H1 (cell line): ENCODE measurements at regions not wholly inside any gene's neighbourhood (a gene's known extent, or its start where the extent isn't known, plus 50 kb on each side); places are given as distances from the start of the nearest gene placed in this dataset.

Source experiments
- CTCF ChIA-PET: fragments of 300-600 bp; sonication (Branson Sonifier 250); formaldehyde crosslinking; loops from one replicate; lab custom pipeline; 2021; ENCODE audit not compliant: partially characterized antibody; lab: Charles Lee
- POLR2A ChIA-PET: fragments of 300-600 bp; sonication (Branson Sonifier 250); formaldehyde crosslinking; loops from one replicate; lab custom pipeline; 2021; ENCODE audit warnings: inconsistent platforms; ENCODE audit not compliant: partially characterized antibody; lab: Charles Lee
- DNase-seq, 2 experiments: peaks; one replicate each; pipeline versions ENCODE4 v3.0.0 to v3.0.0-alpha.2; 2010 to 2022; ENCODE audit warnings: low spot score in 2 of 2, low read depth in 1 of 2, mixed read lengths in 1 of 2
- FAIRE-seq: peaks from 2 replicates; lab custom pipeline; 2011; peaks lifted over from hg19 to GRCh38; lab: Jason Lieb, UNC
- H2AFZ ChIP-seq: 2 replicates; pipeline ENCODE4 v1.8.1; 2012; ENCODE audit warnings: low read length, inconsistent platforms
- H2AK5ac ChIP-seq: 2 replicates; pipeline ENCODE4 v1.6.1; 2013; ENCODE audit warnings: low read depth, low read length
- H2BK120ac ChIP-seq: replicated peaks from 2 replicates; pipeline ENCODE3; 2013; ENCODE audit warnings: low read depth, low read length, inconsistent platforms
- H2BK12ac ChIP-seq: 2 replicates; pipeline ENCODE4 v1.6.1; 2013; ENCODE audit warnings: low read depth, low read length
- H2BK15ac ChIP-seq: 2 replicates; pipeline ENCODE4 v1.6.1; 2013; ENCODE audit warnings: low read length
- H2BK20ac ChIP-seq: 2 replicates; pipeline ENCODE4 v1.6.1; 2013; ENCODE audit warnings: low read length
- H2BK5ac ChIP-seq: 2 replicates; pipeline ENCODE4 v1.6.1; 2013; ENCODE audit warnings: low read depth, low read length
- H3K14ac ChIP-seq: 2 replicates; pipeline ENCODE4 v1.6.1; 2013; ENCODE audit warnings: inconsistent platforms; ENCODE audit not compliant: insufficient read length
- H3K18ac ChIP-seq: 2 replicates; pipeline ENCODE4 v1.6.1; 2013; ENCODE audit warnings: low read length; ENCODE audit errors: extremely low read depth
- H3K23ac ChIP-seq: 2 replicates; pipeline ENCODE4 v1.6.1; 2013; ENCODE audit warnings: inconsistent platforms; ENCODE audit not compliant: insufficient read length
- H3K23me2 ChIP-seq: 2 replicates; pipeline ENCODE4 v1.6.1; 2013; ENCODE audit warnings: low read depth, low read length
- H3K27ac ChIP-seq: 2 replicates; pipeline ENCODE4 v1.6.1; 2011; ENCODE audit warnings: low read depth, low read length, inconsistent platforms
- H3K27me3 ChIP-seq, 4 experiments: replicated peaks in 1 of 4; 1 replicate in 1 of 4; 2 replicates in 3 of 4; pipeline versions ENCODE4 v1.6.1 to v1.8.1; 2011 to 2013; ENCODE audit warnings: low read length in 3 of 4, mild to moderate bottlenecking in 3 of 4, inconsistent platforms in 2 of 4, mixed read lengths in 2 of 4, moderate library complexity in 1 of 4; ENCODE audit not compliant: control insufficient read depth in 3 of 4, insufficient read depth in 3 of 4; ENCODE audit errors: extremely low read depth in 1 of 4
- H3K36me3 ChIP-seq, 4 experiments: 2 replicates each; pipeline versions ENCODE4 v1.6.1 to v1.8.1; 2011 to 2013; ENCODE audit warnings: mild to moderate bottlenecking in 4 of 4, low read length in 3 of 4, moderate library complexity in 2 of 4, control low read depth in 1 of 4, inconsistent platforms in 1 of 4; ENCODE audit not compliant: insufficient read depth in 4 of 4, control insufficient read depth in 2 of 4
- H3K4ac ChIP-seq: replicated peaks from 2 replicates; pipeline ENCODE3; 2013; ENCODE audit warnings: low read length, low read depth, mixed read lengths, inconsistent platforms; ENCODE audit not compliant: insufficient read length
- H3K4me1 ChIP-seq, 4 experiments: replicated peaks in 1 of 4; 1 replicate in 1 of 4; 2 replicates in 3 of 4; pipeline versions ENCODE4 v1.6.1 to v1.8.1; 2011 to 2013; ENCODE audit warnings: low read length in 3 of 4, inconsistent platforms in 2 of 4, mixed read lengths in 1 of 4; ENCODE audit not compliant: insufficient read depth in 4 of 4, control insufficient read depth in 3 of 4
- H3K4me2 ChIP-seq, 2 experiments: 2 replicates each; pipeline versions ENCODE4 v1.6.1 to v1.8.1; 2011 to 2013; ENCODE audit warnings: low read depth in 2 of 2, low read length in 2 of 2, control low read depth in 1 of 2, inconsistent platforms in 1 of 2, mild to moderate bottlenecking in 1 of 2; ENCODE audit not compliant: insufficient read depth in 1 of 2
- H3K4me3 ChIP-seq, 4 experiments: fragments of 200-600, 300-600 bp in 1 of 4; sonication (generic), shearing (Covaris generic), sonication (Bioruptor Twin) in 1 of 4; 2 replicates each; pipeline versions ENCODE4 v1.5.1 to v1.8.1; 2011 to 2016; ENCODE audit warnings: low read length in 4 of 4, low read depth in 3 of 4, control low read depth in 2 of 4, inconsistent platforms in 2 of 4, mild to moderate bottlenecking in 2 of 4, mixed read lengths in 1 of 4, moderate library complexity in 1 of 4; ENCODE audit not compliant: insufficient read depth in 2 of 4; ENCODE audit errors: extremely low read depth in 1 of 4
- H3K56ac ChIP-seq: replicated peaks from 2 replicates; pipeline ENCODE3; 2013; ENCODE audit warnings: low read depth, mild to moderate bottlenecking, mixed read lengths, low read length, inconsistent platforms; ENCODE audit not compliant: insufficient read length
- H3K79me1 ChIP-seq: 2 replicates; pipeline ENCODE4 v1.6.1; 2013; ENCODE audit warnings: low read depth, low read length, control low read depth
- H3K79me2 ChIP-seq, 2 experiments: 2 replicates each; pipeline versions ENCODE4 v1.6.1 to v1.8.1; 2012 to 2013; ENCODE audit warnings: low read length in 2 of 2, mild to moderate bottlenecking in 2 of 2, inconsistent platforms in 1 of 2; ENCODE audit not compliant: insufficient read depth in 2 of 2, control insufficient read depth in 1 of 2
- H3K9ac ChIP-seq, 4 experiments: replicated peaks in 1 of 4; 1 replicate in 1 of 4; 2 replicates in 3 of 4; pipeline versions ENCODE4 v1.6.1 to v1.8.1; 2011 to 2013; ENCODE audit warnings: low read depth in 3 of 4, low read length in 3 of 4, control low read depth in 2 of 4, mild to moderate bottlenecking in 2 of 4, moderate library complexity in 2 of 4, inconsistent platforms in 1 of 4; ENCODE audit errors: extremely low read depth in 1 of 4
- H3K9me3 ChIP-seq, 2 experiments: 2 replicates each; pipeline versions ENCODE4 v1.6.1 to v1.8.1; 2012 to 2013; ENCODE audit warnings: mild to moderate bottlenecking in 2 of 2, moderate library complexity in 2 of 2, control low read depth in 1 of 2, inconsistent platforms in 1 of 2, low read depth in 1 of 2, low read length in 1 of 2, mixed read lengths in 1 of 2; ENCODE audit not compliant: insufficient read depth in 2 of 2
- H4K20me1 ChIP-seq, 2 experiments: replicated peaks in 1 of 2; 2 replicates each; pipeline versions ENCODE3 to v1.8.1; 2011 to 2013; ENCODE audit warnings: inconsistent platforms in 2 of 2, low read length in 2 of 2, mild to moderate bottlenecking in 1 of 2; ENCODE audit not compliant: insufficient read depth in 2 of 2, control insufficient read depth in 1 of 2
- H4K5ac ChIP-seq: 2 replicates; pipeline ENCODE4 v1.6.1; 2013; ENCODE audit warnings: low read length, low read depth, mixed read lengths, inconsistent platforms; ENCODE audit not compliant: insufficient read length
- H4K8ac ChIP-seq: 2 replicates; pipeline ENCODE4 v1.8.0; 2013; ENCODE audit warnings: mild to moderate bottlenecking, moderate library complexity, low read length, inconsistent platforms; ENCODE audit not compliant: insufficient read depth; ENCODE audit errors: extremely low read depth
- H4K91ac ChIP-seq: replicated peaks from 2 replicates; pipeline ENCODE3; 2013; ENCODE audit warnings: low read length, mixed read lengths, inconsistent platforms; ENCODE audit not compliant: insufficient read length
- WGBS, 2 experiments: shearing (Covaris generic) in 1 of 2; methylation state at CpG; one replicate each; pipeline versions ENCODE4 v1.1.6 to v1.1.7; 2013 to 2015; ENCODE audit warnings: low lambda C conversion rate in 2 of 2, mixed read lengths in 2 of 2, inconsistent platforms in 1 of 2, low coverage in 1 of 2, missing lambda C conversion rate in 1 of 2; ENCODE audit not compliant: insufficient replicate concordance in 2 of 2, insufficient coverage in 1 of 2, insufficient read length in 1 of 2; ENCODE audit errors: extremely low coverage in 1 of 2, missing lambda C conversion rate in 1 of 2; 5-methylcytosine and 5-hydroxymethylcytosine counted together

DNA sequence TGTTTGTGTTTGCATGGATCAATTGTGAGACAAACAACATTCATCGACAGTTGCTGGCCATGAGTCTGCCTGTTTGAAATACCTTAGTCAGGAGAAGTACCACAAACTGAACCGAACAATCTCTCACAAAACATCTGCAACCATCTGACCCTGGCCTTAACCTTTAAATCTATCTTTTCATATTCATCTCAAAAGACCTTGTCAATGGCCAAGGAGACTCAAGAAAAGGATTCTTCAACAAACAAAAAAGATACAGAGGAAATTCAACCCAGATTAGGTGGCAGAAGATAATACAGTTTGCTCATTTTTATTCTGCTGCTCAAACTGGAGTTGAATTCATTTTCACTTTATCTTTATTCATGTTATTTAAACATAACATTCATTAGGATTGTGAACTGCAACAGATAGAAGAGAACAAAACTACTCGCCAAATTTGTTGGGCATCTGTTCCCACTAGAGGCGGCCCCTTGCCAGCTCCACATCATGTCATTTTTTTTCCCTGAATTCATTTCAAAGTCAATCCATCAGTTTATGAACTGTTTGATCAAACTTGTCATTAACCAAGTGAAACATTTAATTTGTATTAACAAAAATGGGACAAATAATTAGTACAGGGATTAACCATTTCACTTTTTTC is 152.3 kb upstream of the OTX2 start:
- Histone ChIP-seq H3K23ac (no peak overlapping the region), H3K4me1 (no peaks in the 10 kb centered on the region; a peak in 1 of 7 replicates), H3K36me3 (no peaks in the 10 kb centered on the region), H4K5ac (no peak overlapping the region), H2BK120ac (no peak overlapping the region), H3K79me2 (no peaks in the 10 kb centered on the region), H4K91ac (no peak overlapping the region), H3K56ac (no peak overlapping the region), H3K9me3 (no peaks in the 10 kb centered on the region), H3K14ac (no peak overlapping the region), H3K4ac (no peak overlapping the region), H2AK5ac (no peak overlapping the region), H3K27ac (no peak overlapping the region), H3K4me3 (no peak overlapping the region), H2AFZ (peak overlapping the region; percentile 4; the same call in 1 of the 2 replicates), H3K27me3 (no peaks in the 10 kb centered on the region), H3K79me1 (no peaks in the 10 kb centered on the region), H3K4me2 (no peak overlapping the region), H2BK12ac (no peak overlapping the region), H3K23me2 (no peaks in the 10 kb centered on the region), H3K9ac (no peak overlapping the region), H2BK5ac (no peak overlapping the region), H4K20me1 (no peaks in the 10 kb centered on the region), H2BK15ac (no peak overlapping the region), H3K18ac (no peak overlapping the region), H4K8ac (no peak overlapping the region), H2BK20ac (no peak overlapping the region)
- CTCF ChIA-PET: no interaction called here
- WGBS, 2 experiments: 90% methylated on average over 4 of the region's 4 CpGs; no CpG with 5 or more reads in 1 of the 2 experiments
- FAIRE-seq (no peak), DNase-seq (no peak)
- POLR2A ChIA-PET: no interaction called here
